ENCODE measurements at regions not wholly inside any gene's neighbourhood (a gene's known extent, or its start where the extent isn't known, plus 50 kb on each side); places are given as distances from the start of the nearest gene placed in this dataset.
"Not testable (repeated sequence)": the region's sequence is repeated elsewhere in the genome, so short reads cannot be mapped to it uniquely, and the experiment has no call there.

DNA sequence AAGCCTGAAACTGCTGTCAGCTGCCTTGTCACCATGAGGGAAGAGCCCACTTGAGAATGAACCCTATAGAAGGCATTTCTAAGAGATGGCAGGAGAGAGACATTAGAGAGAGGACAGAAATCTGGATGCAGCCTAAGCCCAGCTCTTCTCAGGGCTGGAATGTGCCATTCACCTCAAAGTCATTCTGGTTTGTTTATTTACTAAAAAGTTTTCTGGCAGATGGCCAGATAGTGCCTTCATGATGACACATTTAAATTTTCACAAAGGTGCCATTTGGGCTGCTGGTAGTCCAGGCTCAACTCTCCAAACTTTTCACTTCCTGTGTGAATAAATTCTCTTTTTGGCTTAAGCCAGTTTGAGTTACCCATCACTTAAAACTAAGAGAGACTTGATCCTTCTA lies 144.6 kb upstream of the ZNF366 start:
- DNase-seq (ENCODE audit: low read depth in 3 of 3), result no peak

DNA sequence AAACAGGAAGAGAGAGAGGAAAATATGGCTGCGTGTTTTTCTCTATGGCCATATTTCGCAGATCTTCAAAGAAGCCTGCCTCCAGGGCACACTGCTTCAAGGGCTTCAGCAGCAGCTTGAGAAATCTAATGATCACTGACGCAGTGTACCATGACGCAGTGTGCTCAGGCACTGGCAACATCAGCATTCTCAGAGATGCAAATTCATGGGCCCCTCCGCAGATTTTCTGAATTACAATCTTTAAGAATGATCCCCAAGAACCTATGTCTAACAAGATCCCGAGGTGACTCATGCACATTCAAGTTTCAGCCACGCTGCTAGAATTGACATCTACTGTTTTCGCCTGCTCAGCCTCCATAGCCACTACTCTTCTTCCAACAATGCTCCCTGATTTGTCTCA lies 143.9 kb upstream of the ZNF366 start:
- no peak for DNase-seq (ENCODE audit: low read depth in 3 of 3)

DNA sequence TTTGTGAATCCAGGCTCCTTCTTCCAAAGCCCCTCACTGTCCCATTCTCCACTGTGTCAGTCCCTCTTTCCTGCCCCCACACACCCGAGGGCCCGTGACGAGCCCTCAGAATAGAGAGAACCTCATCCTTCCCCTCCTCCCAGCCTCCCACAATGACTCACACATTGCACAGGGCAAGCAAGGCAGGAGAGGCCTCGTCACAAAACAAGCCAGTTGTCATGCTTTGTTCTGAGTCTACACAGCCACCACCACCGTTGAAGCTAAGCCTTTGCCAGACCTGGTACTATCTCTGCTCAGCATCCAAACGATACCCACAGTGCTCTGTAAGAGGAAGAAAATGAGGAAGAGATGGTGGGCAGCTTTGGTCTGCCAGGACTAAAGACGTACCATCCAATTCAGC lies 142.2 kb upstream of the ZNF366 start:
- no peak for DNase-seq (ENCODE audit: low read depth in 3 of 3)

DNA sequence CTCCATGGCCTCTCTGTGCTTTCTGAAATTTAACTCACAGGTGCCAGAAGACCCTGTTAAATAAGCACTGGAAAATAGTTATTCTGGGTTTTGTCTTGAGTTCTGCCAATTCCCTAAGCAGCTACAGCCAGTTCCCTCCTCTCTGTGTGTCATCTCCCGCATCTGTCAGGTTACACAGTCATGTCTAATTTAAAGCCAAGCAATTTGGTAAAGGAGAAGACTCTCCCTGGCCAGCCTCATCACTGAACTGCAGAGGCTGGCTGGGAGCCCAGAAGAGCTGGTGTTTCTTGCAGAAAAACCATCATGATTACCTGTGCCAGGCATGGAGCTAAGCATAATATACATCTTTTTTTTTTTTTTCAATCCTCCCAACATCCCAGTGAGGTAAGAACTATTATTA lies 141.3 kb upstream of the ZNF366 start:
- DNase-seq (ENCODE audit: low read depth in 3 of 3), result no peak

DNA sequence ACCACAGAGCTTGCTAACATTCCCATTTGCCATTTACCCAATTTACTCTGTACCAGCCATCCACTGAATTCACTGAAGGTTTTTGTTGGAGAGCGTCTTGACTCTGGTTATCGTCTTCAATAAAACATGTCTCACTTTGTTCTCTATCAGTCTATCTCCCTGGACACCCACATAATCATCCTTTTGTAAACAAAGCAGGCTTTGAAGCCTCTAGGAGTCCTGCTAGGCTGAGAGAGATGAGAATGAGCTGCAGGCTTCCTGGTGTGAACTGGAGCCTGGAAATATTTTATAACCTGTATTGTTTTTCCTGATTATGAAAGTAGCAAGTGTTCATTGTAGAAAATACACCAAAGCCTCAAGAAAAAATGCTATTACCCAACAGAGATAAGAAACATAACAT lies 140.6 kb upstream of the ZNF366 start:
- DNase-seq (ENCODE audit: low read depth in 3 of 3), result no peak

DNA sequence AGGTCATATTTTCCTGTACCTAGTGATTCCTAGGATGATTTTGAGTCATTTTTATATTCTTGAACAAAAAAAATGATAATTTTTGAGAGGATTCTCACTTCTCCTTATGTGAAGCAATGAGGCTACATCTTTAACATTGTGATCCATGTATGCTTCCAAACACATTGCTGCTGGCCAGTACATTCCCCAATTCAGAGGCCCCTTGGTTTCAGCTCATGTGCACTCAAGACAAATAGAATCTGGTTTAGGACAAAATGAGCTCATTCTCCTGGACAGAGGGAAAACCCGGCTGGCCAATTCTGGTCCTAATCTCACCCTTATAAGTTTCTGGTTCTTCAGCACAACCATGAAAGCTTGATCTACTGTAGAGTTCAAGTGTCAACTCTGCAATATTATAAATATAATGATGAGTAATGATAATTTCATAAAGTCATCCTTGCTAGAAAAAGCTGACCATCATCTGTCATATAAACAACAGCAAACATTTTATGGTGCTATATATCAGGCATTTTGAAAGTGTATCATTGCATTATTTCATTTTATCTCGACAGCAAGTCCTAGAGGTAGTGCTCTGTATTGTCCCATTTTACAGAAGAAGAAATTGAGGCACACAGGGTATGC lies 139.1 kb upstream of the ZNF366 start:
- DNase-seq (ENCODE audit: low read depth in 3 of 3), result no peak

DNA sequence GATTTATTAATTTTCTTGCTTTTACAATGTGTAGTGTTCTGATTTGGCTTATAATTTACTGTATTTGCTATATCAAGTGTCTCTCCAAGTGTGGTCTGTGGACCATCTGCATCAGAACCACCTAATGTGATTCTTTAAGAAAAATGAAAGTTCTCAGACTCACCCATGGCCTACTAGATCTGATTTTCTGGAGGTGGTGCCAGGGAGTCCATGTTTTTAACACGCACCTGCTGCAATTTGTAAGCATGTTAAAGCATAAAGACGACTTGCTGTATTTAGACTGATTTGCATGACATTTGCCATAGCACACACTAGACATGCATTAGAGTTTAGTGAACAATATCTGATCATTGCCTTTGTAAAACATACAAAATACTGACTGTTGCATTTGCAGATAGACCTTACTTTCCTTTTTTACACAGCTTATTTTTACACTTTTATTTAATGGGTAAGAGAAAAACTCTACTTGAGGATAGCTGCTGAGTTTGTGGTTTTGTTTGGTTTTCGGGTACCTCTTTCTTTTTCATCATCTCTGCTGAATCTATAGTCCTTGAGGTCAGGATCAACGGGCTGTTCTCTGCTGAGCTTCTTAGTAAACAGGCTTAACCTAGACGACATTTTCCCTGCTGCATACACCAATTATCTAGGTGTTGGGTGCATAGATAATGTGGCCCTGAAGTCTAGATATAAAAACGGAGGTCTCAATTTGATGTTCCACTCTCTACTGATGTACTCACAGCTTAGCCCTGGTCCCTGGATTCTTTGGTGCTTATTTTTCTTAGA lies 138.0 kb upstream of the ZNF366 start:
- no peak for DNase-seq (ENCODE audit: low read depth in 3 of 3)

DNA sequence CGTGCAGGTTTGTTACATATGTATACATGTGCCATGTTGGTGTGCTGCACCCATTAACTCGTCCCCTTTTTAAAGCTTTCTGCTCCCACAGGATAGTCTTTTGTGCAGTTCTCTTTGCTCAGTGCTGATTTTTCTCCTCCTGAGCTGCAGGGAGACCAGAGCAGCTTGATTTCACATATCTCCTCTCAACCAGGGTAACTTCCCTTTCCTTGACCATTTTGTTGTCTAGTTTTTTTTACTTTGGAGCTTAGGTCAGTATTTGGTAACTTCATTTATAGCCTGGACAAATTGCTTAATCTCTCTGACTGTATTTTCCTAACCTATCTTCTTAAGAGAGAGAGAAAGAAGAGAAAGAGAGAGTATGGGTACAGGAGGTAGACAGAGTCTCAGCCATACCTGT lies 137.1 kb upstream of the ZNF366 start:
- DNase-seq (ENCODE audit: low read depth in 3 of 3), result no peak

DNA sequence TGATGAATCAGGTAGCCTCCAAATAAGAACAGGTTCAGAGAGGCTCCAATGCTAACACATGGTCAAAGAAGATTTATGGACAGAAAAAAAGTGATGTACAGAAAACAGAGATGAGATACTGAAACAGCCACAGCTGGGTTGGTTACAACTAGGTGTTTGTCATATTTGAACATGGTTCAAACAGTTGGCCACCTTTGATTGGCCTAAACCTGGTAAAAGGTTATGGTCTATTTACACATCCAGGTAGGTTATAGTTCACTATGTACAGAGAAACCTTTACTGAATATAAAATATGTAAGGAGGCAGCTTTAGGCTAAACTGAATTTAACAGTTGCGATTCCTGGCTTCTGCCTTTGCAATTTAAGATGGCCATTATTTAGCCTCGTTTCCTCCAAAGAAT lies 134.0 kb upstream of the ZNF366 start:
- no peak for DNase-seq (ENCODE audit: low read depth in 3 of 3)

DNA sequence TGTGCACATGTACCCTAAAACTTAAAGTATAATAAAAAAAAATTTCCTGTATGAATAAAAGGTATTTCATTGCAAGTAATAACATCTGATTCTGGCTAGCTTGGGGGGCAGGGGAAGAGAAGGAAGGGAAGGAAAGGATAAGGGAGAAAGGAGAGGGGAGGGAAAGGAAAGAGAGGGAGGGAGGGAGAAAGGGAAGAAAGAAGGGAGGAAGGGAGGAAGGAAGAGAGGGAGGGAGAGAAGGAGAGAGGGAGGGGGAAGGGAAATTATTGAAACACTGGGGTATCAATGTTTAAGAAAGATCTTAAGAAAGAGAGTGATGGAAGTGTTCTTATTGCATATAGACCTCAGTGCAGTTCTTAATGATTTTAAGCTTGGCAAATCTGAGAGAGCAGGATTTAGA lies 129.8 kb upstream of the ZNF366 start:
- DNase-seq (ENCODE audit: low read depth in 3 of 3), result no peak

DNA sequence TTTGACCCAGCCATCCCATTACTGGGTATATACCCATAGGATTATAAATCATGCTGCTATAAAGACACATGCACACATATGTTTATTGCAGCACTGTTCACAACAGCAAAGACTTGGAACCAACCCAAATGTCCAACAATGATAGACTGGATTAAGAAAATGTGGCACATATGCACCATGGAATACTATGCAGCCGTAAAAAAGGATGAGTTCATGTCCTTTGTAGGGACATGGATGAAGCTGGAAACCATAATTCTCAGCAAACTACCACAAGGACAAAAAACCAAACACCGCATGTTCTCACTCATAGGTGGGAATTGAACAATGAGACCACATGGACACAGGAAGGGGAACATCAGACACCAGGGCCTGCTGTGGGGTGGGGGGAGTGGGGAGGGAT lies 129.4 kb upstream of the ZNF366 start:
- DNase-seq (ENCODE audit: low read depth in 3 of 3), result not testable (repeated sequence)

DNA sequence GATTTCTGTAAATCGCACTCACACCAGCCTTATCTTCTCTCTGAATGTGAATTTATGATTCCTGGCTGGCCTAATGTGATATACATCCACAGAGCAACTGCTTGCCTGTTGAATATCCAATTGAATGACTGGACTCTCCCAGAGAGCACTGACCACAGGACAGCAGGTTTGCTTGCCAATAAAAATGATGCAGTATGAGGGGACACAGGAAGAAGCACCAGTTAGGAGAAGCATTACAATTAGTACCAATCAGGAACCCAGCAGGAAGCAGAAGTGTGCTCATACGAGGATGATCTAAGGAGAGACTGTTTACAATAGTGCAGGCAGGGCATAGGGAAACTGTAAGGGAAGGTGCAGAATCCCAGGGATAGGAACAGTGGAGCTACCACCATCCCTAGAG lies 127.2 kb upstream of the ZNF366 start:
- no peak for DNase-seq (ENCODE audit: low read depth in 3 of 3)

DNA sequence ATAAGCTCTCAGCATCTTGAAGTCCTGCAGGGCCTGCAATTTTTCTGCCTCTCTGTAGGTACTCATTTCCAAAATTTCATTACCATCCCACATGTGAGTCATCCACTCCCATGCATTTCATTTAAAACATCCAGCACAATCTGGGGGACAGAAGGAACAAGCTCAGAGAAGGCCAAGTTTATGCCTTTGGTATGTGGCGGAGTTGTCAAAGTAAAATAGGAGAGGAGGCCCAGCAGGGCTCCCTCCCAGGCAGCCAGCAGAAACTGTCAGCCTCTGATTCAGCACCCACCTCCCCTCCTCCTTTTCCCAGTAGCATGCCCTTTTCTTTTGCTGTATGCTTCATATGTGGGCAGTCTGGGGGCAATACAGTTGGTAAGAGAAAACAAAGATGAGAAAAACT lies 126.4 kb upstream of the ZNF366 start:
- no peak for DNase-seq (ENCODE audit: low read depth in 3 of 3)

DNA sequence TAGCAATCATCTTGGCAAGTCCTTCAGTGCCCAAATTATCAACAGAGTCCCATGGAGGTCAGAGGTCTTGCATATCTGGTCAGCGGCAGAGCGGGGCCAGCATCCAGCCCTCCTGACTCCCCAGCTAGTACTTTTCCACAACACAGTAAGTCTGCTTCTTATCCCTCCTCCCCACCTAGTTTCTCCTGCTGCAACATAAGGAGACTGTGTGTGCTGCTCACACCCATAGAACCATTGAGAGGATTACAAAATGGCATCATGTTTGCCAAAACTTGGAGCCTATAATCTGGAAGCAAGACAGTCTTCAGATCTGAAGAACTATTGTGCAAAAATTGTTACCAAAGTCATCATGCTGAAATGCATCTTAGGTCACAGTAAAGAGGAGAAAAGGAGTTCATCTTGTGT lies 125.8 kb upstream of the ZNF366 start:
- DNase-seq (ENCODE audit: low read depth in 3 of 3), result no peak

DNA sequence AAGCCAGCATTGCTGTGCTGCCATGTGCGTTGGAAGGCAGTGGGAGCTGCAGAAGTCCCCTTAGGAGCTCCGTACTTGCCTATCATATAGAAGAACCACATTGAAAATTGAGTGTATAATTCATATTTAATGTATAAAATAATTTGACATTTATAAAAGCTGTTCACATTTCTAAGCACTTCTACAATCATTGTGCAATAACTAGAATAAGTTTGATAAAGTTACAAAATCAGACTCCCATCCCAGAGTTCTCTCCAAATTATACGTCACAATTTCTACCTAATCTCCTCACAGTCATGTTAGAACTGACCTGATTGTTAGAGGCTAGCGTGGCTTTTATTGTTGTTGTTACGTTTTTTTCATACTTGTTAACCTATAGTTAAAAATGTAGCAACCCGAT lies 123.5 kb upstream of the ZNF366 start:
- DNase-seq (ENCODE audit: low read depth in 3 of 3), result no peak

DNA sequence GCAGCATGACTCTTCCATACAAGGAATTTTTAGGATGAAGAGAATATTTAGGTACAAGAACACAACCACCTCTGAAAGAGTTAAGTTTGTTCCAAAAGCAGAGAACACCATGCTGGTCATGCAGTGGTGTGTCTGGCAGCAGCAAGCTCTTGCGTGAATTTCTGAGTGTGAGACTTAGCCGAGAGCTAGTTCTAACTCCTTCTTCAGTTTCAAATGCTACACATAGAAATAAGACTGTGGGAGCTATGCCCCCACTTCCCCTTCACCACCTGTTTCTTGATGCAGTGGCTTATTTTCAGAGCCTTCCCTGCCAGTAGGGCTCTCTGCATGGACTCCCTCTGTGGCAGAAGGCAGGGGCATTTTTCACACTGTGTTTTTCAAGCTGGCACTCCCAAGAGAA lies 122.9 kb upstream of the ZNF366 start:
- no peak for DNase-seq (ENCODE audit: low read depth in 3 of 3)

DNA sequence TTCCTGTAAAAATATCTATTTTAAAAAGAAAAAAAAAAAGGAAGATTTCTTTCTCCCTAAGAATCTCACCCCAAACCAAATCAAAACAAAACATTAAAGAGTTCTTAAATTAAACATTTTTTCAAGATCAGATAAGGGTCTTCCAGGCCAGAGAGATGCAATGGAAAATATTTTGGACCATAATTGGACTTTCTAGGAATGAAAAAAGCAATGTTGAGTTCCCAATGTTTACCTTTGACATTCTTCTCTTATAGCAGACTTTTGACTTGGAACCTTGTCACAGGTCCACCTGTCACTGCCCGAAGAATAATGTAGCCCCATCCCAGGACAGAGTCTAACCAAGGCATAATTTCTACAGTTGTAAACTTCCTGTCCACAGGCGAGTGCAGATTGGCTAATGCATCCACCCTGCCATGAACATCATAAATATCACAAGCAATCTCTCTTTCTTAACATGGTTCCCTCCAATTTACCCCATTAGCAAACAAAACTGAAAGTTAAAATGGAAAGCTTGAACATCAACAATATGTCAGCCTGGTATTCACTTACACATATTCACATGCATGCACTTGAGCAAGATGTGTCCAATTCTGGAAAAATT lies 121.7 kb upstream of the ZNF366 start:
- no peak for DNase-seq (ENCODE audit: low read depth in 3 of 3)

DNA sequence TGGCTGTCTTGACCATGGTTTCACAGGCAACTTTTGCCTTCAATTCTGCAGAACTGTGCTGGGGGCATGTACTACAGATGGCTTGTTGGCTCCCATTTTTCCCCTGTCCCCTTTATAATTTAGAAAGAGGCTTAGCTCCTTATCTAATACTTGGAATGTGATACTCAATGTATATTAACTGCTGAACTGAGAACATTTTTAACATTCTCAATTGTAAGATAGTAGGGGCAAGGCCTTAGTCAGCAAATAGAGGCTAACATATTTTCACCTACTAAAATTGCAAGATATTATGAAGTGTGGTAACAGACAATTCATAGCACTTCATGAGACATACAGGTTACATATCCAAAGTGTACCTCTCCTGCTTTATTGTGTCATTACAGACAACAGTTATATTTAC lies 118.1 kb upstream of the ZNF366 start:
- no peak for DNase-seq (ENCODE audit: low read depth in 3 of 3)

DNA sequence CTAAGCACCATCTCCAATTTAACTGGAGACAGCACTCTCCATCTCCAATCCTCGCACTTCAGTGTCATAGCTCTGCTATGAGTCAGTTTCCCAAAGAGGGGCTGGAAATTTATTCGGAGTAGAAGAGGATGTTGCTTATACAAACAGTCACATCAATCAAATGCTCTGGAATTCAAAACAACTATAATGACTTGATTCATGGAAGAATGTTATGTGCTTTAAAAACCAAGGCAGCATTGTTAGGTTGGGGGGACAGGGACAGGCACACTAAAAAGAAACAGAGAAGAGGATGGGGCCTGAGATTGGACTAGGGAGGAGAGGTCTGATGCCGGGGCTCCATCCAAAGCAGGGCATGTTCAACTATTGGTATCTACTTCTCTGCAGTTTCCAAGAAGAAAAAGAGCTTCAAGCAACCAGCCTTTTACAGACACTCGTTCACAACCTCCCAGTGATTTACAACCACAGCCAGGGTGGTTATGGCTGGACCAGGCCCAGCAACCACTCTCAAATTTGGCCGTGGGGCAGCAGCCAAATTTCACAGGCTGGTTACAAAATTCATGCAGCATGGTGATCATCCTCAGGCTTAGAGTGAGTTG lies 117.5 kb upstream of the ZNF366 start:
- DNase-seq (ENCODE audit: low read depth in 3 of 3), result no peak

DNA sequence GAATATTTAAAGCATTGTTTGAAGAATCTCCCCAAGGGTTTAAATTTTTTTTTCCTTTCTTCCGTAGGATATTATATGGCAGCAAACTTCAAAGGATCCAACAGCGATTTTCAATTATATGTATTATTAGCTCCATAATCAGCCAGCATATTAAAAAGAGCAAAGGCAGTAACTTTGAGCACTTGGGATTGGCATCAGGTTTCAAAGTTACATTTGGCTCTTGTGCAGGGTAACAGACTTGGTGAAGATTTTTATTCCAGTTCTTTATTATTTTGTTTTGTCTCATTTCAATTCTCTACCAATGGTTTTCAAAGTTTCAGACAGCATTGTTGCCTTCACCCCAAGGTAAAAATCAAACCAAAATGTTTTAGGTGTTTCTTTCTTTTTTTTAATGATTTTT lies 116.7 kb upstream of the ZNF366 start:
- DNase-seq (ENCODE audit: low read depth in 3 of 3), result no peak

DNA sequence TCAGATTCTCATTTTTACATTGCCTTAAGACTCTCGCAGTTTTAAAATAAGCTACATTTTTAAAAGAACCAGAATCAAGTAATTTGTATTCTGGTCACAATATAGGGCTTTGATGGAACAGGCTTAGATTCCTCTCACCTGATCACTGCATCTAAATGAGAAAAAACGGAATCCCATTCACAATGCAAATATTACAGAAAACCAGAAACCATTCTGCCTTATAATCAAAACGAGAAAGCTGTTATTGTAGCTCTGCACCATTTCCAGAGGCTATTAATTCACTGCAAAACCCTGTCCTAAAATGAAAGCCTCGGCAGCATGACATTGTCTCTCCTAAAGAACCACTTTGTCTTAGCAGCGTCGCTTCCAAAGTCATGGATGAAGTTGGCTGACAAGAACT lies 116.1 kb upstream of the ZNF366 start:
- no peak for DNase-seq (ENCODE audit: low read depth in 3 of 3)

DNA sequence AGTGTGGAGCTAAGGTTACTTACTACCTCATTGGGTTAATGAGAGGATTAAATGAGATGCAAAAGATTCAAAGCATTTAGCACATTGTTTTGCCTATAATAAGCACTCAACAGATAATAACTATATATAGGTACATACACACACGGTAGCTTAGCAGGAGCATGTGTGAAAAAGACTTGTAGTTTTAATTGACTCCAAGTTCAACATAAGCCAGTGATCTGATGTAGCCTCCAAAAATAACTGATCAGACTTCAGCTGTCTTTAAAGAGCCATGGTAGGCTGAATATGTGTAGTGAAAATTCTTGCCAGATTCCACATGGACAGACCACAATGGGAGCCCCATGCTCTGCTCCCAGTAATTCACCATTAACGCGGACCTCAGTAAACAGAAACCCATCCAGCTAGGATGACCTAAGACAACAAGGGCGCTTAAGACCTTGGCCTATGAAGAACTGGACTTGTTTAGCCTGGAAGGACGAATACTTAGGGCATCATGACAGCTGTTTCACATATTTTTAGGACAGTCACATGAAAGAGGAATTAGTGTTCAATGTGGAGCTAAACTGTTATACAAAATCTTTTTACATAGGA lies 115.1 kb upstream of the ZNF366 start:
- DNase-seq (ENCODE audit: low read depth in 3 of 3), result no peak

DNA sequence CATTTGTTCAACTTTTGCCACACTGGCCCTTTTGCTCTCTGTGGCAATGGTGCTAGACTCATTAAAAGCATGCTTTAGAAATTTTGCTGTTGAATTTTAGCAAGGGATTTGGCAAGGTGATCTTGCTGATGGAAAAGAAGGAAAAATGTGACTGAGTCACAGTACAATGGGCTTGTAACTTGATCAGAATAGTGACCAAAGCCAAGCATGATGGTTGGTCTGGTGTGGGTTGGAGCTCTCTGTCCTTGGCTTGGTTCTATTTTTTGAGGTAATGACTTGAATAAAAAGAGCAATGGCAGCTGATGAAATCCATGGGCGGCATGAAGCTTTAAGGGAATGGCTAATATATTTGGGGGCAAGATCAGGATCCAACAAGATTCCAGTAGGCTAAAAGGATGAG lies 114.4 kb upstream of the ZNF366 start:
- no peak for DNase-seq (ENCODE audit: low read depth in 3 of 3)

Data from stimulated activated CD4-positive, alpha-beta T cell treated with anti-CD3 and anti-CD28 coated beads, TNF-alpha, amount 100 ng/mL, for 48 hours (primary cell).